GM12878 (cell line): ENCODE measurements at regions not wholly inside any gene's neighbourhood (a gene's known extent, or its start where the extent isn't known, plus 50 kb on each side); places are given as distances from the start of the nearest gene placed in this dataset.

Experiments used
- ATAC-seq: fragments of 200-7000 bp; cut with Tn5 transposase; 3 replicates; pipeline ENCODE4 v1.9.1; 2020; ENCODE audit warnings: mild to moderate bottlenecking, moderate library complexity
- BruUV-seq: library from RNA; stranded (reverse); fragments of 400-500 nt; replicated peaks from 2 replicates; lab custom pipeline; 2021; lab: Mats Ljungman, UMichigan
- CTCF ChIA-PET: fragments of 300-600 bp; sonication (Branson Sonifier 250); formaldehyde crosslinking; extraction: SDS; loops from one replicate; lab custom pipeline; 2021; ENCODE audit warnings: inconsistent platforms; lab: Yijun Ruan, JAX
- POLR2A ChIA-PET: fragments of 350-600 bp; formaldehyde crosslinking; extraction: SDS; loops from one replicate; lab custom pipeline; 2021; ENCODE audit warnings: inconsistent platforms; lab: Charles Lee
- RAD21 ChIA-PET: fragments of 300-600 bp; sonication (Branson Sonifier 250); formaldehyde crosslinking; loops from one replicate; lab custom pipeline; 2023; ENCODE audit warnings: antibody characterized with exemption; ENCODE audit not compliant: unreplicated experiment; lab: Charles Lee
- SMC1A ChIA-PET: fragments of 300-600 bp; sonication (Branson Sonifier 250); formaldehyde crosslinking; loops from one replicate; lab custom pipeline; 2023; ENCODE audit not compliant: unreplicated experiment, uncharacterized antibody; lab: Charles Lee
- DNase-seq: peaks from one replicate; pipeline ENCODE4 v3.0.0-alpha.2; 2011; ENCODE audit warnings: low read depth, low spot score
- FAIRE-seq: peaks from 3 replicates; lab custom pipeline; 2011; peaks lifted over from hg19 to GRCh38; lab: Jason Lieb, UNC
- H2AFZ ChIP-seq: 2 replicates; pipeline ENCODE4 v1.6.0; 2011; ENCODE audit warnings: low read depth, low read length, control low read depth; ENCODE audit not compliant: control insufficient read depth
- H3K27ac ChIP-seq: 2 replicates; pipeline ENCODE4 v1.5.1; 2011; ENCODE audit warnings: control low read depth; ENCODE audit not compliant: control insufficient read depth, insufficient read depth
- H3K27me3 ChIP-seq, 2 experiments: replicated peaks in 1 of 2; 2 replicates each; pipeline versions ENCODE4 v1.6.0 to v1.6.1; 2011; ENCODE audit warnings: low read length in 1 of 2; ENCODE audit not compliant: control insufficient read depth in 2 of 2, insufficient read depth in 2 of 2
- H3K36me3 ChIP-seq, 2 experiments: 2 replicates each; pipeline ENCODE4 v1.5.1; 2011; ENCODE audit warnings: low read length in 1 of 2; ENCODE audit not compliant: control insufficient read depth in 2 of 2, insufficient read depth in 2 of 2
- H3K4me1 ChIP-seq: 2 replicates; pipeline ENCODE4 v1.6.1; 2011; ENCODE audit warnings: mild to moderate bottlenecking, low read length, moderate library complexity, mixed read lengths; ENCODE audit not compliant: control insufficient read depth, insufficient read depth
- H3K4me2 ChIP-seq: 2 replicates; pipeline ENCODE4 v1.6.0; 2011; ENCODE audit warnings: control low read depth; ENCODE audit not compliant: control insufficient read depth, insufficient read depth
- H3K4me3 ChIP-seq: fragments of 200-600 bp; sonication (generic); 2 replicates; pipeline ENCODE4 v1.5.1; 2016
- H3K79me2 ChIP-seq: 2 replicates; pipeline ENCODE4 v1.6.0; 2011; ENCODE audit warnings: low read length; ENCODE audit not compliant: control insufficient read depth, insufficient read depth
- H3K9ac ChIP-seq: 2 replicates; pipeline ENCODE4 v1.8.0; 2011; ENCODE audit warnings: low read length, control low read depth, mixed read lengths; ENCODE audit not compliant: control insufficient read depth, insufficient read depth
- H3K9me3 ChIP-seq: replicated peaks from 3 replicates; pipeline ENCODE4 v1.5.1; 2011; ENCODE audit warnings: mild to moderate bottlenecking, low read length; ENCODE audit not compliant: control insufficient read depth, insufficient read depth
- H4K20me1 ChIP-seq: 2 replicates; pipeline ENCODE4 v1.6.0; 2011; ENCODE audit not compliant: control insufficient read depth, insufficient read depth
- BACH1 ChIP-seq: fragments of 450-650 bp; IDR thresholded peaks from 2 replicates; pipeline ENCODE4 v1.6.1; 2017; ENCODE audit warnings: mild to moderate bottlenecking, borderline replicate concordance
- CBFB ChIP-seq: IDR thresholded peaks from 2 replicates; pipeline ENCODE4 v1.6.1; 2016; ENCODE audit warnings: antibody characterized with exemption, low read depth
- EZH2 ChIP-seq: IDR thresholded peaks from 2 replicates; pipeline ENCODE4 v1.6.1; 2012; ENCODE audit warnings: low read depth, mild to moderate bottlenecking, control low read depth, inconsistent platforms, low read length, borderline replicate concordance; ENCODE audit not compliant: control insufficient read depth
- HCFC1 ChIP-seq: fragments of 150-350 bp; IDR thresholded peaks from 2 replicates; pipeline ENCODE4 v1.6.1; 2014; ENCODE audit warnings: low read length
- NBN ChIP-seq: fragments of 450-650 bp; IDR thresholded peaks from 2 replicates; pipeline ENCODE4 v1.6.1; 2016
- NFYA ChIP-seq: IDR thresholded peaks from 2 replicates; pipeline ENCODE4 v1.6.1; 2011; ENCODE audit warnings: low read depth, mild to moderate bottlenecking, low read length, improper control_type of control experiment, borderline replicate concordance
- PML ChIP-seq: IDR thresholded peaks from 2 replicates; pipeline ENCODE4 v1.6.1; 2012; ENCODE audit warnings: low read length, inconsistent platforms
- POU2F2 ChIP-seq: IDR thresholded peaks from 3 replicates; pipeline ENCODE4 v1.6.1; 2011; ENCODE audit warnings: low read depth, mild to moderate bottlenecking, low read length, borderline replicate concordance
- SIN3A ChIP-seq: IDR thresholded peaks from 2 replicates; pipeline ENCODE4 v1.6.1; 2012; ENCODE audit warnings: low read depth, low read length, improper control_type of control experiment
- SMARCA5 ChIP-seq: fragments of 450-650 bp; IDR thresholded peaks from 2 replicates; pipeline ENCODE4 v1.6.1; 2017; ENCODE audit warnings: mild to moderate bottlenecking
- SP1 ChIP-seq: IDR thresholded peaks from one replicate; pipeline ENCODE4 v1.6.1; 2011; ENCODE audit warnings: low read depth, low read length
- SRF ChIP-seq, 2 experiments: IDR thresholded peaks; 2 replicates each; pipeline ENCODE4 v1.6.1; 2011; ENCODE audit warnings: low read depth in 2 of 2, low read length in 2 of 2, mild to moderate bottlenecking in 1 of 2, moderate library complexity in 1 of 2
- YBX1 ChIP-seq: fragments of 450-650 bp; IDR thresholded peaks from 2 replicates; pipeline ENCODE4 v1.6.1; 2016; ENCODE audit warnings: antibody characterized with exemption
- ZNF622 ChIP-seq: fragments of 450-650 bp; IDR thresholded peaks from 2 replicates; pipeline ENCODE4 v1.6.1; 2017; ENCODE audit warnings: mild to moderate bottlenecking, inconsistent platforms
- WGBS: methylation state at CpG from one replicate; pipeline ENCODE4 v1.1.6; 2016; ENCODE audit warnings: low lambda C conversion rate; ENCODE audit not compliant: insufficient replicate concordance, insufficient coverage; ENCODE audit errors: missing lambda C conversion rate; 5-methylcytosine and 5-hydroxymethylcytosine counted together
- in situ Hi-C: fragments of 300-500 bp; cut with MboI; formaldehyde crosslinking; loops from 9 replicates; pipeline ENCODE4 v1.14.3; 2018; ENCODE audit warnings: mixed read lengths
- intact Hi-C: fragments of 100-400 bp; cut with micrococcal nuclease; formaldehyde crosslinking; loops from one replicate; pipeline ENCODE4 v1.14.2; 2022; ENCODE audit not compliant: unreplicated experiment
- TF ChIP-seq, protein P1 (sequence below): fragments of 450-650 bp; IDR thresholded peaks from 2 replicates; pipeline ENCODE4 v1.6.1; 2017; ENCODE audit warnings: mild to moderate bottlenecking, moderate library complexity
- TF ChIP-seq, protein P2 (sequence below): fragments of 450-650 bp; IDR thresholded peaks from 2 replicates; pipeline ENCODE4 v1.6.1; 2018; ENCODE audit warnings: borderline replicate concordance, mild to moderate bottlenecking; ENCODE audit not compliant: partially characterized antibody

DNA sequence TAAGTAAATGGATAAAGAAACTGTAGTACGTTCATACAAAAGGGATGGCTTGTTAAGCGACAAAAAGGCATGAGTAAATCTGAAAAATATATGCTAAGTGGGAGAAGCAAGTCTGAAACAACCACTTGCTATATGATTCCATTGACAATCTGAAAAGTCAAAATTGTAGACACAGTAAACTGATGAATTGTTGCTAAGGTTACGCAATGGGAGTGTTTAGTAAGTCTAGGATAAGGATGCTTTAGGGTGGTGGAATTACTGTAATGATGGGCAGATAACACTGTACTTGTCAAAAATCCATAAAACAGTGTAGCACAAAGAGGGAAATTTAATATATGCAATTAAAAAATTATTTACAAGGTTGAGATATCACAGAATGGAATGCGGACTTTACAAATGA, 984.9 kb downstream of the FSCB start:
- POLR2A ChIA-PET, result no interaction called here
- FAIRE-seq (no peak), ATAC-seq (no peak), DNase-seq (no peak)
- H3K36me3 ChIP-seq, result no peaks in the 10 kb centered on the region
- H2AFZ ChIP-seq, result no peak overlapping the region
- H3K79me2 ChIP-seq, result no peaks in the 10 kb centered on the region
- no peak overlapping the region for H3K27ac ChIP-seq
- CTCF ChIA-PET, result no interaction called here
- H3K4me2 ChIP-seq, result no peak overlapping the region
- no peaks in the 10 kb centered on the region for H3K9me3 ChIP-seq
- H3K27me3 ChIP-seq, result no peaks in the 10 kb centered on the region
- SMC1A ChIA-PET, result interaction anchor here (0.7 kb wide), 1 partner anchor 14 kb away, joined by 3 read pairs; no protein-coding TSS in a partner anchor
- no peak overlapping the region for H3K9ac ChIP-seq
- in situ Hi-C loops (no loop called here), intact Hi-C loops (no loop called here)
- no peak for TF ChIP-seq NBN
- TF ChIP-seq CBFB, result no peak
- TF ChIP-seq NFYA, result no peak
- no peak for TF ChIP-seq SMARCA5
- TF ChIP-seq, protein P1, sequence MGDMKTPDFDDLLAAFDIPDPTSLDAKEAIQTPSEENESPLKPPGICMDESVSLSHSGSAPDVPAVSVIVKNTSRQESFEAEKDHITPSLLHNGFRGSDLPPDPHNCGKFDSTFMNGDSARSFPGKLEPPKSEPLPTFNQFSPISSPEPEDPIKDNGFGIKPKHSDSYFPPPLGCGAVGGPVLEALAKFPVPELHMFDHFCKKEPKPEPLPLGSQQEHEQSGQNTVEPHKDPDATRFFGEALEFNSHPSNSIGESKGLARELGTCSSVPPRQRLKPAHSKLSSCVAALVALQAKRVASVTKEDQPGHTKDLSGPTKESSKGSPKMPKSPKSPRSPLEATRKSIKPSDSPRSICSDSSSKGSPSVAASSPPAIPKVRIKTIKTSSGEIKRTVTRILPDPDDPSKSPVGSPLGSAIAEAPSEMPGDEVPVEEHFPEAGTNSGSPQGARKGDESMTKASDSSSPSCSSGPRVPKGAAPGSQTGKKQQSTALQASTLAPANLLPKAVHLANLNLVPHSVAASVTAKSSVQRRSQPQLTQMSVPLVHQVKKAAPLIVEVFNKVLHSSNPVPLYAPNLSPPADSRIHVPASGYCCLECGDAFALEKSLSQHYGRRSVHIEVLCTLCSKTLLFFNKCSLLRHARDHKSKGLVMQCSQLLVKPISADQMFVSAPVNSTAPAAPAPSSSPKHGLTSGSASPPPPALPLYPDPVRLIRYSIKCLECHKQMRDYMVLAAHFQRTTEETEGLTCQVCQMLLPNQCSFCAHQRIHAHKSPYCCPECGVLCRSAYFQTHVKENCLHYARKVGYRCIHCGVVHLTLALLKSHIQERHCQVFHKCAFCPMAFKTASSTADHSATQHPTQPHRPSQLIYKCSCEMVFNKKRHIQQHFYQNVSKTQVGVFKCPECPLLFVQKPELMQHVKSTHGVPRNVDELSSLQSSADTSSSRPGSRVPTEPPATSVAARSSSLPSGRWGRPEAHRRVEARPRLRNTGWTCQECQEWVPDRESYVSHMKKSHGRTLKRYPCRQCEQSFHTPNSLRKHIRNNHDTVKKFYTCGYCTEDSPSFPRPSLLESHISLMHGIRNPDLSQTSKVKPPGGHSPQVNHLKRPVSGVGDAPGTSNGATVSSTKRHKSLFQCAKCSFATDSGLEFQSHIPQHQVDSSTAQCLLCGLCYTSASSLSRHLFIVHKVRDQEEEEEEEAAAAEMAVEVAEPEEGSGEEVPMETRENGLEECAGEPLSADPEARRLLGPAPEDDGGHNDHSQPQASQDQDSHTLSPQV, result no peak
- TF ChIP-seq ZNF622, result no peak
- TF ChIP-seq SIN3A, result no peak
- TF ChIP-seq HCFC1, result no peak
- TF ChIP-seq YBX1, result no peak
- TF ChIP-seq, protein P2, sequence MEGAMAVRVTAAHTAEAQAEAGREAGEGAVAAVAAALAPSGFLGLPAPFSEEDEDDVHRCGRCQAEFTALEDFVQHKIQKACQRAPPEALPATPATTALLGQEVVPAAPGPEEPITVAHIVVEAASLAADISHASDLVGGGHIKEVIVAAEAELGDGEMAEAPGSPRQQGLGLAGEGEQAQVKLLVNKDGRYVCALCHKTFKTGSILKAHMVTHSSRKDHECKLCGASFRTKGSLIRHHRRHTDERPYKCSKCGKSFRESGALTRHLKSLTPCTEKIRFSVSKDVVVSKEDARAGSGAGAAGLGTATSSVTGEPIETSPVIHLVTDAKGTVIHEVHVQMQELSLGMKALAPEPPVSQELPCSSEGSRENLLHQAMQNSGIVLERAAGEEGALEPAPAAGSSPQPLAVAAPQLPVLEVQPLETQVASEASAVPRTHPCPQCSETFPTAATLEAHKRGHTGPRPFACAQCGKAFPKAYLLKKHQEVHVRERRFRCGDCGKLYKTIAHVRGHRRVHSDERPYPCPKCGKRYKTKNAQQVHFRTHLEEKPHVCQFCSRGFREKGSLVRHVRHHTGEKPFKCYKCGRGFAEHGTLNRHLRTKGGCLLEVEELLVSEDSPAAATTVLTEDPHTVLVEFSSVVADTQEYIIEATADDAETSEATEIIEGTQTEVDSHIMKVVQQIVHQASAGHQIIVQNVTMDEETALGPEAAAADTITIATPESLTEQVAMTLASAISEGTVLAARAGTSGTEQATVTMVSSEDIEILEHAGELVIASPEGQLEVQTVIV, result no peak
- TF ChIP-seq SRF (IDR thresholded peaks at IDR 0.05; ENCODE audit: low read depth in 2 of 2, low read length in 2 of 2), result no peak
- TF ChIP-seq POU2F2, result no peak
- TF ChIP-seq BACH1, result no peak
- no peak for TF ChIP-seq PML
- no peak for TF ChIP-seq EZH2
- no peak for TF ChIP-seq SP1
- H3K4me3 ChIP-seq, result no peak overlapping the region
- no peaks in the 10 kb centered on the region for H3K4me1 ChIP-seq
- no TSS peak for BruUV-seq
- no peaks in the 10 kb centered on the region for H4K20me1 ChIP-seq
- 41% methylated on average over 4 of the region's 4 CpGs for WGBS
- RAD21 ChIA-PET, result no interaction called here
